Heart left ventricle (tissue), 13 donors: ENCODE measurements at regions not wholly inside any gene's neighbourhood (a gene's known extent, or its start where the extent isn't known, plus 50 kb on each side); places are given as distances from the start of the nearest gene placed in this dataset.

Experiments
- POLR2A ChIP-seq, 2 donors: fragments of 450-650 bp; IDR thresholded peaks; one replicate each; pipeline ENCODE4 v1.6.1; 2017; ENCODE audit warnings: antibody characterized with exemption in 2 of 2, mild to moderate bottlenecking in 2 of 2, moderate library complexity in 2 of 2
- TF ChIP-seq, protein P1 (sequence below), 12 donors: fragments of 200-600 bp; sonication (generic) in 4 of 12; IDR thresholded peaks; one replicate each; pipeline versions ENCODE4 v1.5.0 to v1.8.0; 2018 to 2022; ENCODE audit warnings: antibody characterized with exemption in 12 of 12, mild to moderate bottlenecking in 5 of 12
- donor health status: ischemic (EF 13 %, LVEDD 7.1; RV severe dilation, severe dysfunction).
- donor health status: DM: no; HTN: yes; CAD: no.
- donor health status: DM: no; HTN: no; CAD: no.
- donor health status: ischemic (EF 25% LVEDD 6.9; RV normal size, moderate dysfunction).
- donor health status: ischemic (EF 25% LVEDD 5.7; RV mildly dilated, moderate dysfunction).
- donor health status: ischemic (EF 35%, LVEDD 5.7; RV mildly dilated, moderate dysfunction).
- donor health status: nonischemic (EF 11% LVEDD 7.7; RV severe dilation, severe dysfunction).
- donor health status: DM: yes; HTN: yes; CAD: no.
- donor health status: PGD.
- donor health status: ischemic (EF 29% LVEDD 5.4; RV normal size, mild dysfunction).
- donor health status: nonischemic (EF 23%, LVEDD 6.1; RV moderate dilation, normal function).

DNA sequence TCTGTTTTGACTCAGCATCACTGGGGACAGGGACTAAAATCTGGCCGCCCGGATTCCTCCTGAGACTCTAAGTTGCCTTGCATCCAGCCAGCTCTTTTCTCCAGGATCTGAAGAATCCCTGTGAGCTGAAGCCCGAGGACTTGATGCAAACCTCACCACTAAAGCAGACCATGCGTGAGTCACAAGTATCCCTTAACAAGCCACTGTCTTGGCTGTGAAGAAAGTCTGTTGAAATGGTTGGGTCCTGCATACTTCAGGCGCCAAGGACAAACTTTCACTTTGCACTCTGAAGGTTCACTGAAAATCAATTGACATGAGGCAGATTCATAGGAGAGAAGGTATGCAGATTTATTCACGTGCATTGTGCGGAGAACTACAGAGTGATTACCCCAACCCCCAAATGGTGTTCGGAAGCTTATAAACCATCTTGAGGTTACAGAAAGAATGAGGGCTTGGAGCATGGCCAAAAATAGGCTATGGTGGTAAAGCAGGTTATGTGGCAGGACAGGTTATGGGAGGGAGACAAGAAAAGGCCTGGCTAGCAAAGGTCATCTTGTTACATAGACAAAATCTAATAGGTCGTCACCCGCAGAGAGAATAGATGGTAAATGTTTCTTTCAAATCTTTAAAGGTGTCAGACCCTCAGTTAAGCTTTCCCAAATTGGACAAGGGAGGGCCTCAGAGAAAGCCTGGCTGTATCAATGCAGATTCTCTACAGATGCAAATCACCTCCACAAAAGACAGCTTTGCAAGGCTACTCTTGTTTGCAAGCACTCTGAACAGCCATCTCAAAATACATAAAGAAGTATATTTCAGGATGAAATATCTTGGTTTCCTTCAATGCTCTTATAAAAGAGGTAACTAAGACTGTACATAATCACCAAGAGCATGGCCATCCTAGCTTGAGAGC lies 126.3 kb upstream of the PLAAT1 start:
- no peak for TF ChIP-seq POLR2A (IDR thresholded peaks at IDR 0.05)
- TF ChIP-seq, protein P1, sequence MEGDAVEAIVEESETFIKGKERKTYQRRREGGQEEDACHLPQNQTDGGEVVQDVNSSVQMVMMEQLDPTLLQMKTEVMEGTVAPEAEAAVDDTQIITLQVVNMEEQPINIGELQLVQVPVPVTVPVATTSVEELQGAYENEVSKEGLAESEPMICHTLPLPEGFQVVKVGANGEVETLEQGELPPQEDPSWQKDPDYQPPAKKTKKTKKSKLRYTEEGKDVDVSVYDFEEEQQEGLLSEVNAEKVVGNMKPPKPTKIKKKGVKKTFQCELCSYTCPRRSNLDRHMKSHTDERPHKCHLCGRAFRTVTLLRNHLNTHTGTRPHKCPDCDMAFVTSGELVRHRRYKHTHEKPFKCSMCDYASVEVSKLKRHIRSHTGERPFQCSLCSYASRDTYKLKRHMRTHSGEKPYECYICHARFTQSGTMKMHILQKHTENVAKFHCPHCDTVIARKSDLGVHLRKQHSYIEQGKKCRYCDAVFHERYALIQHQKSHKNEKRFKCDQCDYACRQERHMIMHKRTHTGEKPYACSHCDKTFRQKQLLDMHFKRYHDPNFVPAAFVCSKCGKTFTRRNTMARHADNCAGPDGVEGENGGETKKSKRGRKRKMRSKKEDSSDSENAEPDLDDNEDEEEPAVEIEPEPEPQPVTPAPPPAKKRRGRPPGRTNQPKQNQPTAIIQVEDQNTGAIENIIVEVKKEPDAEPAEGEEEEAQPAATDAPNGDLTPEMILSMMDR (IDR thresholded peaks at IDR 0.05): no peak
